ENCODE measurements at regions not wholly inside any gene's neighbourhood (a gene's known extent, or its start where the extent isn't known, plus 50 kb on each side); places are given as distances from the start of the nearest gene placed in this dataset.

DNA sequence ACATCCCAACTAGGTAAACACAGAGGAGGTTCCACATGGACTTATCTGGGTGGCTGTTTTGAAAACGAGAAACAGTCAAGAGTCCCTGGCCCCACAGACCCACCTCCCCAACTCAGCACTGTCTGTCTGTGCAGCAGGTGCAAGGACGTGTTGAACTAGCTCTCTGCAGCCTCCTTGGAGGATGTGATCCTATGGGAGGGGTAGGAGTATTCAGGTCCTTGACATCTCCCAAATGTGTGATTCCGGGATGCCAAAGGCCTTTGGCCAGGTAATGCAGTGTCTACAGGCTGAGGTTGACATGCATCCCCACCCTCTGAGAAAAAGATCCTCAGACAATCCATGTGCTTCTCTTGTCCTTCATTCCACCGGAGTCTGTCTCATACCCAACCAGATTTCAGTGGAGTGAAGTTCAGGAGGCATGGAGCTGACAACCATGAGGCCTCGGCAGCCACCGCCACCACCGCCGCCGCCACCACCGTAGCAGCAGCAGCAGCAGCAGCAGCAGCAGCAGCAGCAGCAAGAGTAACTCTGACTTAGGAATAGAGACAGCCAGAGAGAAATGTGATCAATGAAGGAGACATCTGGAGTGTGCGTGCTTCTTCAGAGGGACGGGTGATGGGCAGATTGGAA lies 151.6 kb upstream of the CAMK1G start:
- Mint-ChIP-seq H3K36me3 (ENCODE audit: low read depth) (no peaks in the 10 kb centered on the region), H3K27ac (ENCODE audit: unreplicated experiment) (no peak overlapping the region), H3K4me3 (ENCODE audit: unreplicated experiment) (no peak overlapping the region), H3K9me3 (ENCODE audit: low read depth) (no peaks in the 10 kb centered on the region), H3K27me3 (ENCODE audit: low read depth) (peaks cover 29% of the 10 kb centered on the region), H3K4me1 (ENCODE audit: low read depth) (no peaks in the 10 kb centered on the region)
- DNase-seq (ENCODE audit: low spot score), result no peak
- TF ChIP-seq, protein P1, sequence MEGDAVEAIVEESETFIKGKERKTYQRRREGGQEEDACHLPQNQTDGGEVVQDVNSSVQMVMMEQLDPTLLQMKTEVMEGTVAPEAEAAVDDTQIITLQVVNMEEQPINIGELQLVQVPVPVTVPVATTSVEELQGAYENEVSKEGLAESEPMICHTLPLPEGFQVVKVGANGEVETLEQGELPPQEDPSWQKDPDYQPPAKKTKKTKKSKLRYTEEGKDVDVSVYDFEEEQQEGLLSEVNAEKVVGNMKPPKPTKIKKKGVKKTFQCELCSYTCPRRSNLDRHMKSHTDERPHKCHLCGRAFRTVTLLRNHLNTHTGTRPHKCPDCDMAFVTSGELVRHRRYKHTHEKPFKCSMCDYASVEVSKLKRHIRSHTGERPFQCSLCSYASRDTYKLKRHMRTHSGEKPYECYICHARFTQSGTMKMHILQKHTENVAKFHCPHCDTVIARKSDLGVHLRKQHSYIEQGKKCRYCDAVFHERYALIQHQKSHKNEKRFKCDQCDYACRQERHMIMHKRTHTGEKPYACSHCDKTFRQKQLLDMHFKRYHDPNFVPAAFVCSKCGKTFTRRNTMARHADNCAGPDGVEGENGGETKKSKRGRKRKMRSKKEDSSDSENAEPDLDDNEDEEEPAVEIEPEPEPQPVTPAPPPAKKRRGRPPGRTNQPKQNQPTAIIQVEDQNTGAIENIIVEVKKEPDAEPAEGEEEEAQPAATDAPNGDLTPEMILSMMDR (IDR thresholded peaks at IDR 0.05), result no peak

DNA sequence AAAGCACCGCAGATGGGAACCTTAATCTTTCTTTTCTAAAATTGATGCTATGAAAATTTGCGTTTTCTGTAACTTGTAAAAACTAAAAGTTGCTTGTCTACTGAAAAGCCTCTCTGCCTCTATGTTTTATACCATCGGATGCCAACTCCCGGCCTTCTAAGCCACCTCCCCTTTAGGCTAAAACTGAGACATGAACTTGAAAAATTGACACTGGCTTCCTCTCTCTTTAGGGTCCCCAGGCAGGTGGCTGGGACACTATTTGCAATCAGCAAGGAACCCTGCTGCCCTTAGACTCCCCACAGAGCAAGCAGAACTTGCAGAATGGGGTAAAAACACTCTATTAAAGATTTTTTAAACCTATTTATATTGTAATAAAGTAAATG lies 151.1 kb upstream of the CAMK1G start:
- no peaks in the 10 kb centered on the region for H3K36me3 Mint-ChIP-seq (ENCODE audit: low read depth)
- DNase-seq (ENCODE audit: low spot score), result no peak
- H3K27me3 Mint-ChIP-seq (ENCODE audit: low read depth), result peaks cover 29% of the 10 kb centered on the region
- H3K9me3 Mint-ChIP-seq (ENCODE audit: low read depth), result no peaks in the 10 kb centered on the region
- TF ChIP-seq, protein P1 (IDR thresholded peaks at IDR 0.05), result no peak
- H3K27ac Mint-ChIP-seq (ENCODE audit: unreplicated experiment), result no peak overlapping the region
- H3K4me3 Mint-ChIP-seq (ENCODE audit: unreplicated experiment), result no peak overlapping the region
- no peaks in the 10 kb centered on the region for H3K4me1 Mint-ChIP-seq (ENCODE audit: low read depth)

DNA sequence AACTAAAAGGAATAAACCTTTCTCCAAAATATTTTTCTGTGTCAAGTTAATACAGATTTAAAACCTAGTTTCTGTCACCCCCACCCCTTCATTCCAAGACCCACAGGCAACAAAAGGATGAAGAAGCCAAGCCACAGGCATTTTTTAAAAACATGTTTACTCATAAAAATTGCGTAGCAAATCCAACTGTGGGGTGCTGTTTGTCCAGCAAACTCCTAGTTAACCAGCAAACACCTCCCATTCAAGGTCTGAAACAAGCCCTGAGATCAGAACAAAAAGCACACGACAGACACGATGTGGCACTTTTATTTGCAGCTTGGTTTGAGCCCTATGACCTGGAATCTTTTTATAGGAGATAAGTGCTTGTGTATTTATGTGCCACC lies 149.9 kb upstream of the CAMK1G start:
- no peak overlapping the region for H3K27ac Mint-ChIP-seq (ENCODE audit: unreplicated experiment)
- DNase-seq (ENCODE audit: low spot score), result no peak
- H3K36me3 Mint-ChIP-seq (ENCODE audit: low read depth), result no peaks in the 10 kb centered on the region
- TF ChIP-seq, protein P1 (IDR thresholded peaks at IDR 0.05), result no peak
- peaks cover 22% of the 10 kb centered on the region for H3K27me3 Mint-ChIP-seq (ENCODE audit: low read depth)
- H3K4me3 Mint-ChIP-seq (ENCODE audit: unreplicated experiment), result no peak overlapping the region
- H3K9me3 Mint-ChIP-seq (ENCODE audit: low read depth), result no peaks in the 10 kb centered on the region
- no peaks in the 10 kb centered on the region for H3K4me1 Mint-ChIP-seq (ENCODE audit: low read depth)

DNA sequence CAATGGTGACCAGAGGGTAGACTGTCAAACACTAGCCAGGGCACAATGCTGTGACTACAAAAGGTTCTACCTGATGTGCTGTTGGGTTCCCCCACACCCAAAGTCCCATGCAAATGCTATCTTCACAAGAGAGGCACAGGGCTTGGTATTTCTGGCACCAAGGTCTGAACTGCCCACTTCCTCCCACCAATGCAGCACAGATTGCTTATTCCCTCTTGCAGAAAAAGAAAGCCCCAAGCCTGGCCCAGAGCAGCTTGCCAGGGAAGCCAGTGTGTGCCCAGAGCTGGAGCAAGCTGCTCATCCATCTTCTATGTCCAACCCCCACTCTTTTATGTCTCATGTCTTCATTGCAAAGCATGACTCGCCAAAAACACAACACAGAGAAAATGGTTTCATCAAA lies 149.4 kb upstream of the CAMK1G start:
- no peaks in the 10 kb centered on the region for H3K4me1 Mint-ChIP-seq (ENCODE audit: low read depth)
- no peaks in the 10 kb centered on the region for H3K36me3 Mint-ChIP-seq (ENCODE audit: low read depth)
- peaks cover 20% of the 10 kb centered on the region for H3K27me3 Mint-ChIP-seq (ENCODE audit: low read depth)
- H3K4me3 Mint-ChIP-seq (ENCODE audit: unreplicated experiment), result no peak overlapping the region
- no peaks in the 10 kb centered on the region for H3K9me3 Mint-ChIP-seq (ENCODE audit: low read depth)
- H3K27ac Mint-ChIP-seq (ENCODE audit: unreplicated experiment), result no peak overlapping the region
- DNase-seq (ENCODE audit: low spot score), result no peak
- TF ChIP-seq, protein P1 (IDR thresholded peaks at IDR 0.05), result no peak

DNA sequence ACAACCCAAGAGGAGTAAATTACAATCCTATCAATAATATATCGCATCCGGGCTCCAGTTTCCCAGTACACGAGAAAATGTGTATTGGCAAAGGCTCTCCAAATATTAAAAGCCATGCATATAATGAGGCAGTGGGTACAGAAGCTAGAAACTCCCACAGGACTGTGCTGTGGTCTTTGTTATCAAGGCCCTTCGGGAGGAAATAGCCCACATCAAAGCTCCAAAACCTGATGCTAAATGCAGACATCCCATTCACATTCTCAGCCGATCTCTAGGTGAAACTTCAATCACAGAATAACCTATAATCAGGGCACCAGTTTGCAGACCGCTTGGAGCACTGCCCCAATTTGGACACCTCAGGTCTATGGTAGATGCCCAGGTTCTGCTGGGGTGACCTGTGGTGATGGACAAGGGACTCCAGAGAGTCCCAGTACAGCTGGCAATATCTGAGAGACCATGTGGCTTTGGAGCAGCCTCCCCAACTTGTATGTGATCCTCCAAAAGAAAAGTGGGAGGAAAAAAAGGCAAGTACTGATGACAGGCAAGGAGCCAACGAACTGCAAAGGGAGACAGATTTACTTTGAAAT lies 148.8 kb upstream of the CAMK1G start:
- TF ChIP-seq, protein P1 (IDR thresholded peaks at IDR 0.05), result no peak

More for the DNA sequence above, 148.8 kb upstream of the CAMK1G start:
- no peaks in the 10 kb centered on the region for H3K36me3 Mint-ChIP-seq (ENCODE audit: low read depth)
- H3K9me3 Mint-ChIP-seq (ENCODE audit: low read depth), result peaks cover under 1% of the 10 kb centered on the region
- DNase-seq (ENCODE audit: low spot score), result no peak
- H3K4me3 Mint-ChIP-seq (ENCODE audit: unreplicated experiment), result no peak overlapping the region
- H3K4me1 Mint-ChIP-seq (ENCODE audit: low read depth), result no peaks in the 10 kb centered on the region
- peaks cover 18% of the 10 kb centered on the region for H3K27me3 Mint-ChIP-seq (ENCODE audit: low read depth)
- H3K27ac Mint-ChIP-seq (ENCODE audit: unreplicated experiment), result no peak overlapping the region
